ENCODE measurements at regions not wholly inside any gene's neighbourhood (a gene's known extent, or its start where the extent isn't known, plus 50 kb on each side); places are given as distances from the start of the nearest gene placed in this dataset.

GRCh38 chr11:42249401-42249800 is 789.9 kb upstream of the LRRC4C start:
- no peak overlapping the region for H3K4me3 ChIP-seq (replicated peaks in 1 of 3; ENCODE audit: insufficient read depth in 1 of 3, low read depth in 2 of 3, low read length in 3 of 3)
- in situ Hi-C loops (cut with HindIII; ENCODE audit: extremely low pct_ligation_motif_present, low pct_unique_long_range_greater_than_20kb) (no loop called here), intact Hi-C loops (cut with micrococcal nuclease; ENCODE audit: unreplicated experiment) (no loop called here)
- ATAC-seq = no peak
- CTCF ChIA-PET (ENCODE audit: low intra/inter-chr PET ratio, low total read pairs) = no interaction called here
- H3K27me3 ChIP-seq (ENCODE audit: control insufficient read depth in 1 of 2, insufficient read depth in 2 of 2, low read length in 2 of 2) = no peaks in the 10 kb centered on the region; a peak in 1 of 5 replicates
- no peak overlapping the region for H3K27ac ChIP-seq (ENCODE audit: extremely low read length, insufficient read depth, low read length)
- H3K4me2 ChIP-seq (ENCODE audit: low read depth, low read length) = no peak overlapping the region
- H3K4me1 ChIP-seq (ENCODE audit: insufficient read depth, low read length) = no peaks in the 10 kb centered on the region
- no peak overlapping the region for H3K9ac ChIP-seq (ENCODE audit: insufficient read depth, low read depth, low read length)
- DNase-seq (ENCODE audit: low spot score) = no peak
- POLR2A ChIA-PET = no interaction called here
- no peaks in the 10 kb centered on the region for H3K36me3 ChIP-seq (replicated peaks in 1 of 2; ENCODE audit: control insufficient read depth in 1 of 2, insufficient read depth in 2 of 2, low read length in 2 of 2)
- TF ChIP-seq BRCA1 (CRISPR knock-in tag; IDR thresholded peaks at IDR 0.05) (no peak), EHMT2 (IDR thresholded peaks at IDR 0.05; ENCODE audit: borderline replicate concordance, low read depth, low read length) (no peak), DNMT3B (CRISPR knock-in tag; conservative IDR thresholded peaks at IDR 0.05) (no peak), HNRNPLL (IDR thresholded peaks at IDR 0.05; ENCODE audit: low read depth, low read length, poor library complexity, severe bottlenecking) (no peak), FOXP1 (IDR thresholded peaks at IDR 0.05) (no peak), FOXP1 (CRISPR knock-in tag; IDR thresholded peaks at IDR 0.05) (no peak), GLMP (CRISPR knock-in tag; IDR thresholded peaks at IDR 0.05; ENCODE audit: borderline replicate concordance) (no peak), ATF1 (CRISPR knock-in tag; IDR thresholded peaks at IDR 0.05) (no peak), CBX5 (CRISPR knock-in tag; IDR thresholded peaks at IDR 0.05; ENCODE audit: borderline replicate concordance) (no peak), ZNF224 (CRISPR knock-in tag; IDR thresholded peaks at IDR 0.05) (no peak), ZBTB42 (CRISPR knock-in tag; IDR thresholded peaks at IDR 0.05) (no peak), RAD51 (IDR thresholded peaks at IDR 0.05; ENCODE audit: borderline replicate concordance) (no peak), ZNF607 (CRISPR knock-in tag; IDR thresholded peaks at IDR 0.05; ENCODE audit: borderline replicate concordance) (no peak), ZNF256 (CRISPR knock-in tag; conservative IDR thresholded peaks at IDR 0.05) (no peak)
- H2AFZ ChIP-seq (ENCODE audit: low read length) = no peak overlapping the region
- H4K20me1 ChIP-seq (ENCODE audit: insufficient read depth, low read length) = no peaks in the 10 kb centered on the region
- H3K9me3 ChIP-seq (ENCODE audit: low read length) = peaks cover 64% of the 10 kb centered on the region
- no TSS peak for BruUV-seq (replicated peaks)
- H3K79me2 ChIP-seq (ENCODE audit: insufficient read depth, low read length) = no peaks in the 10 kb centered on the region
- WGBS (ENCODE audit: low lambda C conversion rate) = 0% methylated on average over 4 of the region's 4 CpGs
- no peak for FAIRE-seq
